IMR-90 (cell line): ENCODE measurements at regions not wholly inside any gene's neighbourhood (a gene's known extent, or its start where the extent isn't known, plus 50 kb on each side); places are given as distances from the start of the nearest gene placed in this dataset.

Source experiments
- ATAC-seq: fragments of 200-7000 bp; cut with Tn5 transposase; 2 replicates; pipeline ENCODE4 v1.9.1; 2020; ENCODE audit warnings: low read depth, mild to moderate bottlenecking, moderate library complexity
- BruUV-seq: library from RNA; stranded (reverse); fragments of 400-500 nt; replicated peaks from 2 replicates; lab custom pipeline; 2021; lab: Mats Ljungman, UMichigan
- CTCF ChIA-PET: fragments of 300-600 bp; formaldehyde crosslinking; extraction: SDS; loops from one replicate; lab custom pipeline; 2021; ENCODE audit warnings: antibody characterized with exemption; lab: Yijun Ruan, JAX
- POLR2A ChIA-PET: fragments of 300-600 bp; sonication (Branson Sonifier 250); formaldehyde crosslinking; loops from one replicate; lab custom pipeline; 2022; ENCODE audit warnings: antibody characterized with exemption; ENCODE audit not compliant: unreplicated experiment; lab: Charles Lee
- DNase-seq: peaks from one replicate; pipeline ENCODE4 v3.0.0; 2013
- H2AFZ ChIP-seq: replicated peaks from 2 replicates; pipeline ENCODE3; 2013; ENCODE audit warnings: low read length, mild to moderate bottlenecking; ENCODE audit not compliant: poor library complexity
- H2AK5ac ChIP-seq: 2 replicates; pipeline ENCODE4 v1.6.1; 2013; ENCODE audit warnings: low read depth, low read length, inconsistent platforms
- H2AK9ac ChIP-seq: replicated peaks from 2 replicates; pipeline ENCODE3; 2013; ENCODE audit warnings: mild to moderate bottlenecking, low read depth, low read length, moderate library complexity; ENCODE audit not compliant: poor library complexity
- H2BK120ac ChIP-seq: 2 replicates; pipeline ENCODE4 v1.6.1; 2013; ENCODE audit warnings: low read depth, low read length, inconsistent platforms
- H2BK15ac ChIP-seq: 3 replicates; pipeline ENCODE4 v1.6.1; 2013; ENCODE audit warnings: low read depth, low read length, inconsistent platforms
- H2BK20ac ChIP-seq: 2 replicates; pipeline ENCODE4 v1.6.1; 2013; ENCODE audit warnings: low read depth, mild to moderate bottlenecking, inconsistent platforms, low read length, moderate library complexity
- H2BK5ac ChIP-seq: 2 replicates; pipeline ENCODE4 v1.6.1; 2013; ENCODE audit warnings: mild to moderate bottlenecking, low read depth, low read length, inconsistent platforms; ENCODE audit not compliant: poor library complexity, severe bottlenecking
- H3K14ac ChIP-seq: replicated peaks from 2 replicates; pipeline ENCODE4 v1.6.1; 2013; ENCODE audit warnings: low read depth, low read length, inconsistent platforms
- H3K18ac ChIP-seq: 2 replicates; pipeline ENCODE4 v1.6.1; 2013; ENCODE audit warnings: low read depth, low read length, control low read depth
- H3K23ac ChIP-seq: 2 replicates; pipeline ENCODE4 v1.6.1; 2013; ENCODE audit warnings: low read depth, low read length, inconsistent platforms
- H3K27ac ChIP-seq: 2 replicates; pipeline ENCODE4 v1.5.1; 2013; ENCODE audit warnings: mild to moderate bottlenecking, control low read depth, low read length; ENCODE audit not compliant: insufficient read depth
- H3K27me3 ChIP-seq: 2 replicates; pipeline ENCODE4 v1.6.1; 2013; ENCODE audit warnings: low read length; ENCODE audit not compliant: control insufficient read depth, insufficient read depth
- H3K36me3 ChIP-seq: 2 replicates; pipeline ENCODE4 v1.6.1; 2013; ENCODE audit warnings: low read length, mixed read lengths; ENCODE audit not compliant: control insufficient read depth, insufficient read depth
- H3K4ac ChIP-seq: 2 replicates; pipeline ENCODE4 v1.6.1; 2013; ENCODE audit warnings: low read depth, low read length, inconsistent platforms
- H3K4me1 ChIP-seq: 2 replicates; pipeline ENCODE4 v1.6.1; 2013; ENCODE audit warnings: low read length, mixed read lengths; ENCODE audit not compliant: control insufficient read depth, insufficient read depth
- H3K4me2 ChIP-seq: 2 replicates; pipeline ENCODE4 v1.6.1; 2013; ENCODE audit warnings: low read depth, mild to moderate bottlenecking, control low read depth, low read length, moderate library complexity
- H3K4me3 ChIP-seq: 2 replicates; pipeline ENCODE4 v1.5.1; 2013; ENCODE audit warnings: low read depth, mild to moderate bottlenecking, control low read depth, low read length, moderate library complexity; ENCODE audit not compliant: insufficient read depth
- H3K56ac ChIP-seq: 2 replicates; pipeline ENCODE4 v1.6.1; 2013; ENCODE audit warnings: low read length, inconsistent platforms; ENCODE audit not compliant: insufficient read depth; ENCODE audit errors: extremely low read depth
- H3K79me1 ChIP-seq, 2 experiments: 2 replicates each; pipeline ENCODE4 v1.6.1; 2013; ENCODE audit warnings: low read length in 2 of 2, inconsistent platforms in 1 of 2, low read depth in 1 of 2
- H3K9ac ChIP-seq: 2 replicates; pipeline ENCODE4 v1.6.1; 2013; ENCODE audit warnings: low read depth, low read length, control low read depth
- H3K9me1 ChIP-seq: 2 replicates; pipeline ENCODE4 v1.6.1; 2013; ENCODE audit warnings: low read length, inconsistent platforms; ENCODE audit not compliant: insufficient read depth
- H3K9me3 ChIP-seq: 2 replicates; pipeline ENCODE4 v1.6.1; 2013; ENCODE audit warnings: low read length; ENCODE audit not compliant: control insufficient read depth, insufficient read depth
- H4K20me1 ChIP-seq: 2 replicates; pipeline ENCODE4 v1.6.1; 2013; ENCODE audit warnings: low read length, inconsistent platforms; ENCODE audit not compliant: insufficient read depth
- H4K5ac ChIP-seq: 2 replicates; pipeline ENCODE4 v1.6.1; 2013; ENCODE audit warnings: mild to moderate bottlenecking, low read depth, low read length, control low read depth
- H4K8ac ChIP-seq, 2 experiments: 2 replicates each; pipeline ENCODE4 v1.6.1; 2013; ENCODE audit warnings: low read depth in 2 of 2, low read length in 2 of 2, control low read depth in 1 of 2, inconsistent platforms in 1 of 2
- H4K91ac ChIP-seq: 2 replicates; pipeline ENCODE4 v1.6.1; 2013; ENCODE audit warnings: low read depth, low read length, inconsistent platforms; ENCODE audit not compliant: insufficient read depth
- BHLHE40 ChIP-seq: fragments of 150-350 bp; IDR thresholded peaks from 2 replicates; pipeline ENCODE4 v1.6.1; 2016; ENCODE audit warnings: mild to moderate bottlenecking, low read depth, low read length
- CEBPB ChIP-seq: IDR thresholded peaks from 2 replicates; pipeline ENCODE4 v1.6.1; 2012; ENCODE audit warnings: low read depth, low read length, improper control_type of control experiment
- CHD1 ChIP-seq: IDR thresholded peaks from 2 replicates; pipeline ENCODE4 v1.6.1; 2012; ENCODE audit warnings: low read depth, low read length, improper control_type of control experiment
- FOS ChIP-seq: fragments of 150-350 bp; IDR thresholded peaks from 2 replicates; pipeline ENCODE4 v1.6.1; 2016; ENCODE audit warnings: low read depth, low read length
- MAFK ChIP-seq: IDR thresholded peaks from 2 replicates; pipeline ENCODE4 v1.6.1; 2012; ENCODE audit warnings: low read depth, low read length, improper control_type of control experiment
- MAZ ChIP-seq: IDR thresholded peaks from 2 replicates; pipeline ENCODE4 v1.6.1; 2012; ENCODE audit warnings: low read depth, mild to moderate bottlenecking, low read length, improper control_type of control experiment, moderate library complexity, borderline replicate concordance
- MXI1 ChIP-seq: IDR thresholded peaks from 2 replicates; pipeline ENCODE4 v1.6.1; 2012; ENCODE audit warnings: low read depth, mild to moderate bottlenecking, low read length, moderate library complexity, borderline replicate concordance
- NFE2L2 ChIP-seq: fragments of 150-350 bp; IDR thresholded peaks from 2 replicates; pipeline ENCODE4 v1.6.1; 2016; ENCODE audit warnings: low read depth, mild to moderate bottlenecking, low read length
- POLR2A ChIP-seq: IDR thresholded peaks from 2 replicates; pipeline ENCODE4 v1.6.1; 2012; ENCODE audit warnings: mild to moderate bottlenecking, low read depth, low read length
- RAD21 ChIP-seq: IDR thresholded peaks from 2 replicates; pipeline ENCODE4 v1.6.1; 2012; ENCODE audit warnings: low read length, improper control_type of control experiment
- RCOR1 ChIP-seq: IDR thresholded peaks from 2 replicates; pipeline ENCODE4 v1.6.1; 2012; ENCODE audit warnings: mild to moderate bottlenecking, low read length, improper control_type of control experiment; ENCODE audit not compliant: insufficient replicate concordance
- RFX5 ChIP-seq: IDR thresholded peaks from 2 replicates; pipeline ENCODE4 v1.8.0; 2012; ENCODE audit warnings: low read depth, mild to moderate bottlenecking, low read length, moderate library complexity
- SMC3 ChIP-seq: fragments of 150-350 bp; IDR thresholded peaks from 2 replicates; pipeline ENCODE4 v1.6.1; 2016; ENCODE audit warnings: low read depth, mild to moderate bottlenecking, antibody characterized with exemption, low read length, moderate library complexity
- USF2 ChIP-seq: fragments of 150-350 bp; IDR thresholded peaks from 2 replicates; pipeline ENCODE4 v1.6.1; 2017; ENCODE audit warnings: mild to moderate bottlenecking, antibody characterized with exemption, low read length, low read depth
- WGBS, 2 experiments: methylation state at CpG; one replicate each; pipeline versions ENCODE4 v1.1.5 to v1.1.7; 2013; ENCODE audit warnings: missing lambda C conversion rate in 2 of 2; ENCODE audit not compliant: insufficient read length in 1 of 2; ENCODE audit errors: extremely low coverage in 2 of 2; 5-methylcytosine and 5-hydroxymethylcytosine counted together
- dilution Hi-C: fragments of 300-500 bp; cut with HindIII; formaldehyde crosslinking; loops from one replicate; pipeline ENCODE4 v1.14.3; 2018; ENCODE audit warnings: low sequenced_read_pairs; ENCODE audit not compliant: unreplicated experiment
- in situ Hi-C: fragments of 300-500 bp; cut with MboI; formaldehyde crosslinking; loops from 3 replicates; pipeline ENCODE4 v1.14.3; 2019; ENCODE audit warnings: low sequenced_read_pairs, inconsistent platforms, mixed read lengths
- intact Hi-C: fragments of 100-400 bp; cut with micrococcal nuclease; formaldehyde crosslinking; loops from 2 replicates; pipeline ENCODE4 v1.10.0; 2022
- TF ChIP-seq, protein P1 (sequence below): fragments of 150-350 bp; IDR thresholded peaks from 2 replicates; pipeline ENCODE4 v1.6.1; 2016; ENCODE audit warnings: low read depth, mild to moderate bottlenecking, low read length, moderate library complexity, borderline replicate concordance
- TF ChIP-seq, protein P2 (sequence below): conservative IDR thresholded peaks from 2 replicates; pipeline ENCODE4 v1.5.1; 2012; ENCODE audit warnings: mild to moderate bottlenecking, low read depth, low read length, improper control_type of control experiment

- Histone ChIP-seq H2AK9ac (no peak overlapping the region), H3K9me3 (peaks cover 5% of the 10 kb centered on the region), H3K27ac (no peak overlapping the region), H3K4me2 (no peak overlapping the region), H2BK20ac (no peak overlapping the region), H4K91ac (no peak overlapping the region), H3K36me3 (no peaks in the 10 kb centered on the region), H3K27me3 (peaks cover 53% of the 10 kb centered on the region), H4K5ac (no peak overlapping the region), H2BK5ac (no peak overlapping the region), H4K8ac (no peak overlapping the region), H3K4me3 (no peak overlapping the region), H3K23ac (no peak overlapping the region), H2AFZ (no peak overlapping the region), H3K18ac (no peak overlapping the region), H3K79me1 (no peaks in the 10 kb centered on the region), H4K20me1 (no peaks in the 10 kb centered on the region), H3K14ac (no peak overlapping the region), H3K9ac (no peak overlapping the region), H2BK120ac (no peak overlapping the region), H3K4me1 (no peaks in the 10 kb centered on the region; the same call in 1 of the 2 replicates), H3K9me1 (no peaks in the 10 kb centered on the region), H2BK15ac (no peak overlapping the region), H3K4ac (no peak overlapping the region), H3K56ac (no peak overlapping the region), H2AK5ac (no peak overlapping the region)
- ATAC-seq (no peak), DNase-seq (no peak)
- intact Hi-C loops (no loop called here), in situ Hi-C loops (no loop called here), dilution Hi-C loops (no loop called here)
- TF ChIP-seq MAZ (no peak), POLR2A (no peak), SMC3 (no peak), USF2 (no peak), CHD1 (no peak), BHLHE40 (no peak), MAFK (no peak), RCOR1 (no peak), RFX5 (no peak), FOS (no peak), RAD21 (no peak), MXI1 (no peak), CEBPB (no peak), NFE2L2 (no peak)
- TF ChIP-seq, protein P1, sequence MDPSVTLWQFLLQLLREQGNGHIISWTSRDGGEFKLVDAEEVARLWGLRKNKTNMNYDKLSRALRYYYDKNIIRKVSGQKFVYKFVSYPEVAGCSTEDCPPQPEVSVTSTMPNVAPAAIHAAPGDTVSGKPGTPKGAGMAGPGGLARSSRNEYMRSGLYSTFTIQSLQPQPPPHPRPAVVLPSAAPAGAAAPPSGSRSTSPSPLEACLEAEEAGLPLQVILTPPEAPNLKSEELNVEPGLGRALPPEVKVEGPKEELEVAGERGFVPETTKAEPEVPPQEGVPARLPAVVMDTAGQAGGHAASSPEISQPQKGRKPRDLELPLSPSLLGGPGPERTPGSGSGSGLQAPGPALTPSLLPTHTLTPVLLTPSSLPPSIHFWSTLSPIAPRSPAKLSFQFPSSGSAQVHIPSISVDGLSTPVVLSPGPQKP: no peak
- TF ChIP-seq, protein P2, sequence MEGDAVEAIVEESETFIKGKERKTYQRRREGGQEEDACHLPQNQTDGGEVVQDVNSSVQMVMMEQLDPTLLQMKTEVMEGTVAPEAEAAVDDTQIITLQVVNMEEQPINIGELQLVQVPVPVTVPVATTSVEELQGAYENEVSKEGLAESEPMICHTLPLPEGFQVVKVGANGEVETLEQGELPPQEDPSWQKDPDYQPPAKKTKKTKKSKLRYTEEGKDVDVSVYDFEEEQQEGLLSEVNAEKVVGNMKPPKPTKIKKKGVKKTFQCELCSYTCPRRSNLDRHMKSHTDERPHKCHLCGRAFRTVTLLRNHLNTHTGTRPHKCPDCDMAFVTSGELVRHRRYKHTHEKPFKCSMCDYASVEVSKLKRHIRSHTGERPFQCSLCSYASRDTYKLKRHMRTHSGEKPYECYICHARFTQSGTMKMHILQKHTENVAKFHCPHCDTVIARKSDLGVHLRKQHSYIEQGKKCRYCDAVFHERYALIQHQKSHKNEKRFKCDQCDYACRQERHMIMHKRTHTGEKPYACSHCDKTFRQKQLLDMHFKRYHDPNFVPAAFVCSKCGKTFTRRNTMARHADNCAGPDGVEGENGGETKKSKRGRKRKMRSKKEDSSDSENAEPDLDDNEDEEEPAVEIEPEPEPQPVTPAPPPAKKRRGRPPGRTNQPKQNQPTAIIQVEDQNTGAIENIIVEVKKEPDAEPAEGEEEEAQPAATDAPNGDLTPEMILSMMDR: no peak
- WGBS, 2 experiments: 82% methylated on average over 5 of the region's 17 CpGs; no CpG with 5 or more reads in 1 of the 2 experiments
- ChIA-PET CTCF (no interaction called here), POLR2A (no interaction called here)
- BruUV-seq: no TSS peak
Measured at GRCh38 chr22:27192135-27192829, 534.9 kb downstream of the MIAT start.
